Coronary artery (tissue), 2 donors: ENCODE measurements at regions not wholly inside any gene's neighbourhood (a gene's known extent, or its start where the extent isn't known, plus 50 kb on each side); places are given as distances from the start of the nearest gene placed in this dataset.

Experiments used
- DNase-seq: peaks from one replicate; pipeline ENCODE4 v3.0.0-alpha.2; 2017; ENCODE audit warnings: low spot score
- H3K27ac ChIP-seq, 2 donors: fragments of 200-600 bp; sonication (generic); one replicate each; pipeline ENCODE4 v1.5.1; 2016 to 2019
- H3K4me3 ChIP-seq: fragments of 200-600 bp; sonication (generic); 2 replicates; pipeline ENCODE4 v1.5.1; 2016; ENCODE audit warnings: mild to moderate bottlenecking, moderate library complexity
- TF ChIP-seq, protein P1 (sequence below): fragments of 200-600 bp; sonication (generic); IDR thresholded peaks from one replicate; pipeline ENCODE4 v1.5.1; 2019; ENCODE audit warnings: antibody characterized with exemption

DNA sequence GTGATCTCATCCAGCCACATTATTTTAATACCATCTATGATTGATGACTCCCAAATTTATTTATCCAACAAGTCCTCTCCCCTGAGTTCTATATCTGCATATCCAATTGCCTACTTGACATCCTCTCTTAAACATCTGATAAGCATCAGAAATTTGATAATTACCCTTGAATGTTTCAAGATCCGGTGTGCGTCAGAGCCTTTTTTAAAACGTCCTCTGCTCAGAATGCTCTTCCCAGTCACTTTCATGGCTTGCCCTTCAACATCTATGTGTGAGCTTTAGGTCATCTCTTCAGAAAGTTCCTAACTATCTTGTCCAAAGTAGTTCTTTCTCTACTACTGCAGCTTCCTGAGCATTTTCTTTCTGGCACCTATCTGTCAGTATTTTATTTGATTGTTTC lies 364.3 kb downstream of the PLPP3 start:
- TF ChIP-seq, protein P1, sequence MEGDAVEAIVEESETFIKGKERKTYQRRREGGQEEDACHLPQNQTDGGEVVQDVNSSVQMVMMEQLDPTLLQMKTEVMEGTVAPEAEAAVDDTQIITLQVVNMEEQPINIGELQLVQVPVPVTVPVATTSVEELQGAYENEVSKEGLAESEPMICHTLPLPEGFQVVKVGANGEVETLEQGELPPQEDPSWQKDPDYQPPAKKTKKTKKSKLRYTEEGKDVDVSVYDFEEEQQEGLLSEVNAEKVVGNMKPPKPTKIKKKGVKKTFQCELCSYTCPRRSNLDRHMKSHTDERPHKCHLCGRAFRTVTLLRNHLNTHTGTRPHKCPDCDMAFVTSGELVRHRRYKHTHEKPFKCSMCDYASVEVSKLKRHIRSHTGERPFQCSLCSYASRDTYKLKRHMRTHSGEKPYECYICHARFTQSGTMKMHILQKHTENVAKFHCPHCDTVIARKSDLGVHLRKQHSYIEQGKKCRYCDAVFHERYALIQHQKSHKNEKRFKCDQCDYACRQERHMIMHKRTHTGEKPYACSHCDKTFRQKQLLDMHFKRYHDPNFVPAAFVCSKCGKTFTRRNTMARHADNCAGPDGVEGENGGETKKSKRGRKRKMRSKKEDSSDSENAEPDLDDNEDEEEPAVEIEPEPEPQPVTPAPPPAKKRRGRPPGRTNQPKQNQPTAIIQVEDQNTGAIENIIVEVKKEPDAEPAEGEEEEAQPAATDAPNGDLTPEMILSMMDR = no peak
- Histone ChIP-seq H3K27ac (no peak overlapping the region), H3K4me3 (no peak overlapping the region)
- no peak for DNase-seq

DNA sequence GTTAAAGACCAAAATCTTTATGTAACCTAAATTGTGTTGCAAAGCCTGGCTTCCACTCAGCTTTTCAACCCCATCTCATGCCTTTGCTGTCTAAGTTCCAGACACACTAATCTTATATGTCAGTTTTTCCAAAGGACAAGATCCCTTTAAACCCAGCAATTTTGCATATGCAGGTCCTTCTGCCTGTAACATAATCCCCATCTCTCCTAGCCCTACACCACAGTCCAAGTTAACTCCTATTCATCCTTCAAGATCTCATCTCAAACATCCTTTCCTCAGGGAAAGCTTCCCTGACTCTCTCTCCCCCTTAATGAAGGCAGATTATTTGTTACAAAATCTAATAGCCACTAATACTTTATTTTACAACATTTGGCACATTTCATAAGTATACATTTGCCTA lies 366.3 kb downstream of the PLPP3 start:
- no peak for DNase-seq
- Histone ChIP-seq H3K4me3 (no peak overlapping the region), H3K27ac (no peak overlapping the region)
- TF ChIP-seq, protein P1 = no peak

DNA sequence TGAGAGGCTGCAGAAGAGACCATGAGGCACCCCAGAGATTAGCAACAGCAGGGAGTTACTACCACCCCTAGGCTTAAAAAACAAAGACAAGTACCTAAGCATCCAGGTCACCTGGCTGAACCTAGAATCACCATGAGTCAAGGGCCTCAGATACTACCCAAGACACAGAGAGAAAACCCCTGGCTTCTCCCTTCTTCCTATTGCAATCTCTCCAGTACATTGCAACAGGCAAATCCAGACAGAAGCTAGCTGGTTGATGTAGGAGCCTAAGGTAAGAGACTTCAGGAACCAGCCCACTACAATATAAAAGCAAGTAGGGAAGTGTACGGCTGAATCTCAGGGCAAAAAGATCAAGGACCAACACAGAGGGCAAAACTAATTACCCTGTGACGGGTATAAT lies 367.2 kb downstream of the PLPP3 start:
- Histone ChIP-seq H3K4me3 (no peak overlapping the region), H3K27ac (no peak overlapping the region)
- no peak for DNase-seq
- TF ChIP-seq, protein P1 = no peak

DNA sequence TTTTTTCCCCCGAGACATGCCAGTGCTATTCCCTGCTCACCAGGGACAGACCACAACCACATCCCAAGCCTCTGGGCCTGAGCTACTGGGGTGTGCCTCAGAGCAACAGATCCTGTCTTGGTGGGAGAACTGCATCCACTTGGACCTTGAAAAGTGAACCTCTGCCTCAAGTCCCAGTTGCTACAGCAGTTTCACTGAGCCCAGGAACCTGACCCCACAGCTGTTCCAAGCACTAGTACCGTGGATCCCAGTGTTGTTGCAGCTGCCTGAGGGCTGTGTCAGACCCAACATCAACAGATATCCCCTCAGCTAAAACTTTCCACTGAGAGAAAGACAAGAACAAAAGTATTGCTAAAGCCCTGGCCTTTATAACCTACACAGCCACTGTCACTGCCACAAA lies 373.0 kb downstream of the PLPP3 start:
- no peak overlapping the region for H3K27ac ChIP-seq
- H3K4me3 ChIP-seq = no peak overlapping the region
- DNase-seq = no peak
- TF ChIP-seq, protein P1 = no peak

DNA sequence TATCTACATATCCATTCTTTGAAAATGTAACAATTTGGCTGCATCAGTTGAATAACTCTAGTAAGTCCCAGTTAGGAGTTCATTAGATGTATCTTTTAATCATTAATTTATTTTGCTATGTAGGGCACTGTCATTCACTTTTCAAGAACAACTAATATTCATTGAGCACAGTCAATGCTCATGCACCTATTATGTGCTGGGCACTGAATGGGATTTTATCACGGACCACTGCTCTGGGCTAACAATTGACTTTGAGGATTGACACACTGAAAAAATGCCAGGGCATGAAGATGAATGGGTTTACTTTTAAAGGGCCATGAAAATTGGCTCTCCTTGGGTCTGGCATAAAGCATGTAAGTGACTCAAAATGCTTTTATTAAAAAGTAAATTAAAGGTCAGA lies 375.2 kb downstream of the PLPP3 start:
- Histone ChIP-seq H3K27ac (no peak overlapping the region), H3K4me3 (no peak overlapping the region)

DNA sequence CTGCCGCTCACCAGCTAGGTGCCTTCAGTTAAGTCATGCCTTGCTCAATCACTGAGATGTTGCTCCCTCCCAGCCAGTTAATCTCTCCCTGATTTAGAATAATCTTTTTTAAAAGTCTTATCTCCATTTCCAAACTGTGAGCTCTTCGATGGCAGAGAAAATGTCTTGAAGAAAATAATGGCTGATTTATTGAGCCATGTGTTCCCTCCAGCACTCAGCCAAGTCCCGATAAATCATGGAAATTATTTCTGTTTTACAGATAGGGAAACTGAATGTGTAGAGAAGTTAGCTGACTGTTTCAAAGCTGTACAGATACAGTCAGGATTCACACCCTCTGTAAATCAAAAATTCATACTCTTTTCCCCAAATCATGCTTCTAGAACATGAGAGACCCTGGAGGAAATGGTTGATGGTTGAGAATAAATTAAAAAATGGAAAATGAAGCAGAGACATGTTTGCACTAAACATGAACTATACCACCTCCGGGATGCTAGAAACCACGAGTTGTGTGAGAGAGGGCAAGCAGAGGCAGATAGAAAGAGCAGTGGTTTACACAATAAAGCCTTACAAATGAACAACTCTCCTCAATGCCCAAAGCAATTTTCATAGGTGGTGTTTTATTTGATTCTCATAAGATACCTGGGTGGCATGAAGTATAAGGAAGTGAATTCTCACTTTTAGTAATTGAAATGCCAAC lies 376.4 kb downstream of the PLPP3 start:
- TF ChIP-seq, protein P1 = no peak
- Histone ChIP-seq H3K4me3 (no peak overlapping the region), H3K27ac (no peak overlapping the region)
- DNase-seq = no peak

More for the DNA sequence above, 375.2 kb downstream of the PLPP3 start:
- TF ChIP-seq, protein P1 = no peak
- DNase-seq = no peak

DNA sequence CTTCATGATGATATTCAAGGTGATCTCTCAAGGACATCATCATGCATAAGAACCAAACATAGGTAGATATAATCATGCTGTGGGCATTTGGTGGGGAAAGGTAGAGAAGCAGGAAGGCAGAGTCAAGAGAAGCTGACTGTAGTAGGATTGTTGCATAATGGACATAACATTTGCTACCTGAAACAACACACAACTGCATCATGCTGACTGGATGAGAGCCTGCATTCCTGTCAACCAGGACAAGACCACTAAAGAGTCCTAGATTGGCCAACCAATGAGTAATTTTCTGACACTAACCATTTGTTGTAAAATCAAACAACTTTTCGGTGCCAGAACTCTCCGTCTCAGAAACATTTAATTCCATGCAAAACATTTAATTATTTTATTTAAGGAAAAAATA lies 377.2 kb downstream of the PLPP3 start:
- TF ChIP-seq, protein P1 = no peak
- no peak overlapping the region for H3K27ac ChIP-seq
- DNase-seq = no peak
- H3K4me3 ChIP-seq = no peak overlapping the region
